Upper lobe of left lung (tissue), 6 donors: ENCODE measurements at regions not wholly inside any gene's neighbourhood (a gene's known extent, or its start where the extent isn't known, plus 50 kb on each side); places are given as distances from the start of the nearest gene placed in this dataset.

Experiments used
- ATAC-seq, 2 donors: fragments of 200-7000 bp; cut with Tn5 transposase; one replicate each; pipeline ENCODE4 v1.9.1; 2022; ENCODE audit warnings: mild to moderate bottlenecking in 2 of 2, moderate library complexity in 2 of 2; ENCODE audit not compliant: low FRiP score in 2 of 2
- DNase-seq, 2 donors: peaks; one replicate each; pipeline ENCODE4 v3.0.0-alpha.2; 2019 to 2020
- H3K27ac ChIP-seq, 4 donors: fragments of 200-600 bp; sonication (generic); one replicate each; pipeline ENCODE4 v1.5.1; 2016 to 2019
- H3K27me3 ChIP-seq, 4 donors: fragments of 200-600 bp; sonication (generic); one replicate each; pipeline ENCODE4 v1.5.1; 2017 to 2019
- H3K36me3 ChIP-seq, 4 donors: fragments of 200-600 bp; sonication (generic); one replicate each; pipeline ENCODE4 v1.5.1; 2016 to 2019
- H3K4me1 ChIP-seq, 4 donors: fragments of 200-600 bp; sonication (generic); one replicate each; pipeline ENCODE4 v1.5.1; 2018 to 2019
- H3K4me3 ChIP-seq, 4 donors: fragments of 200-600 bp; sonication (generic); one replicate each; pipeline ENCODE4 v1.5.1; 2017 to 2019; ENCODE audit warnings: mild to moderate bottlenecking in 2 of 4, moderate library complexity in 1 of 4
- H3K9me3 ChIP-seq, 4 donors: fragments of 200-600 bp; sonication (generic); one replicate each; pipeline ENCODE4 v1.5.1; 2018 to 2019
- CTCF ChIP-seq, 6 experiments: fragments of 450-650 bp in 4 of 6; fragments of 200-600 bp in 2 of 6; sonication (generic) in 2 of 6; IDR thresholded peaks; one replicate each; pipeline ENCODE4 v1.5.1; 2016 to 2019; ENCODE audit warnings: antibody characterized with exemption in 6 of 6
- EP300 ChIP-seq, 4 donors: sonication (generic); formaldehyde crosslinking; IDR thresholded peaks; one replicate each; pipeline ENCODE4 v1.5.1; 2017; ENCODE audit warnings: antibody characterized with exemption in 4 of 4, control low read depth in 2 of 4
- POLR2A ChIP-seq, 4 donors: fragments of 450-650 bp; IDR thresholded peaks; one replicate each; pipeline ENCODE4 v1.5.1; 2016 to 2017; ENCODE audit warnings: antibody characterized with exemption in 4 of 4, mild to moderate bottlenecking in 2 of 4
- POLR2AphosphoS5 ChIP-seq, 2 donors: sonication (generic); formaldehyde crosslinking; IDR thresholded peaks; one replicate each; pipeline ENCODE4 v1.5.1; 2017; ENCODE audit warnings: antibody characterized with exemption in 2 of 2
- WGBS, 2 donors: methylation state at CpG; one replicate each; pipeline ENCODE4 v1.1.5; 2017 to 2018; 5-methylcytosine and 5-hydroxymethylcytosine counted together
- donor health status: DM: no; HTN: no; CAD: no; lungs with moderate emphysema.
- donor health status: DM: no; HTN: yes; CAD: no; lungs with severe emphysema.

DNA sequence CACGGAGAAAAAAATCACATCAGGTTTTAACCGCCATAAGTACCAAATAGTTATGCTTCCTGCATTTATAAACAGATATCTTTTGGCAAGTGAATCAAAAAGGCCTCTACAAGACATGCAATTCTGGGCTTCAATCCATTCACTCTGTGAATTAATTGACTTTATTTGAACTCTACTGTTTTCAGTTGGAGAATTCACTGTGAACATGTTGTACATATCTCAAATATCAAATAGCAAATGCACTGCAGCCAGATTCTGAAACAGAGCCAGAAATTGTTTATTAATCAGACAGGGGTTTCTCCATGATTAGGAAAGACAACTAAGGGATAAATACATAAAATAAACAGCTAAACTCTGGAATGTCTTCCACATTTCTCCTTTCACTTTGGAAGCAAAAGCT lies 445.4 kb upstream of the NFIA start:
- Histone ChIP-seq H3K27ac (no peak overlapping the region), H3K4me1 (no peaks in the 10 kb centered on the region), H3K9me3 (no peaks in the 10 kb centered on the region), H3K4me3 (no peak overlapping the region), H3K27me3 (no peaks in the 10 kb centered on the region), H3K36me3 (no peaks in the 10 kb centered on the region)
- no peak for DNase-seq
- TF ChIP-seq CTCF (IDR thresholded peaks at IDR 0.05) (no peak), POLR2A (IDR thresholded peaks at IDR 0.05) (no peak), POLR2AphosphoS5 (IDR thresholded peaks at IDR 0.05) (no peak), EP300 (IDR thresholded peaks at IDR 0.05) (no peak)
- ATAC-seq, result no peak
- WGBS, 2 donors, result 69 to 72% methylated on average over 2 of the region's 2 CpGs

- Histone ChIP-seq H3K27me3 (no peaks in the 10 kb centered on the region), H3K4me3 (no peak overlapping the region), H3K9me3 (no peaks in the 10 kb centered on the region), H3K36me3 (no peaks in the 10 kb centered on the region), H3K4me1 (no peaks in the 10 kb centered on the region), H3K27ac (no peak overlapping the region)
- 76% methylated on average over 6 of the region's 6 CpGs for WGBS, 2 donors
- TF ChIP-seq POLR2A (IDR thresholded peaks at IDR 0.05), result no peak
- TF ChIP-seq CTCF (IDR thresholded peaks at IDR 0.05), result no peak
- no peak for TF ChIP-seq EP300 (IDR thresholded peaks at IDR 0.05)
- TF ChIP-seq POLR2AphosphoS5 (IDR thresholded peaks at IDR 0.05), result no peak
- ATAC-seq, result no peak
- no peak for DNase-seq
Measured at GRCh38 chr1:60634106-60634505, 448.3 kb upstream of the NFIA start.

- no peak overlapping the region for H3K4me3 ChIP-seq
- ATAC-seq (no peak), DNase-seq (no peak)
- TF ChIP-seq EP300 (IDR thresholded peaks at IDR 0.05) (no peak), CTCF (IDR thresholded peaks at IDR 0.05) (no peak), POLR2AphosphoS5 (IDR thresholded peaks at IDR 0.05) (no peak), POLR2A (IDR thresholded peaks at IDR 0.05) (no peak)
- no peak overlapping the region for H3K27ac ChIP-seq
- H3K9me3 ChIP-seq, result no peaks in the 10 kb centered on the region
- H3K27me3 ChIP-seq, result no peaks in the 10 kb centered on the region
- no peaks in the 10 kb centered on the region for H3K36me3 ChIP-seq
- WGBS, 2 donors, result 88% methylated on average over 2 of the region's 2 CpGs
- no peaks in the 10 kb centered on the region for H3K4me1 ChIP-seq
Measured at GRCh38 chr1:60622486-60622885, 459.9 kb upstream of the NFIA start.

- no peak for ATAC-seq
- 30 to 51% methylated on average over 10 of the region's 10 CpGs for WGBS, 2 donors
- Histone ChIP-seq H3K27ac (no peak overlapping the region), H3K36me3 (no peaks in the 10 kb centered on the region), H3K4me1 (no peaks in the 10 kb centered on the region), H3K27me3 (no peaks in the 10 kb centered on the region), H3K4me3 (no peak overlapping the region), H3K9me3 (no peaks in the 10 kb centered on the region)
- no peak for TF ChIP-seq CTCF (IDR thresholded peaks at IDR 0.05)
- no peak for TF ChIP-seq POLR2AphosphoS5 (IDR thresholded peaks at IDR 0.05)
- TF ChIP-seq EP300 (IDR thresholded peaks at IDR 0.05), result no peak
- no peak for DNase-seq
Measured at GRCh38 chr1:60621368-60621851, 461.0 kb upstream of the NFIA start.

- DNase-seq (no peak), ATAC-seq (no peak)
- Histone ChIP-seq H3K4me3 (no peak overlapping the region), H3K36me3 (no peaks in the 10 kb centered on the region), H3K27me3 (no peaks in the 10 kb centered on the region), H3K9me3 (no peaks in the 10 kb centered on the region), H3K27ac (no peak overlapping the region), H3K4me1 (no peaks in the 10 kb centered on the region)
- TF ChIP-seq POLR2AphosphoS5 (IDR thresholded peaks at IDR 0.05) (no peak), CTCF (IDR thresholded peaks at IDR 0.05) (no peak), POLR2A (IDR thresholded peaks at IDR 0.05) (no peak), EP300 (IDR thresholded peaks at IDR 0.05) (no peak)
- WGBS, 2 donors, result 31 to 45% methylated on average over 7 of the region's 7 CpGs
Measured at GRCh38 chr1:60620087-60620486, 462.3 kb upstream of the NFIA start.
